Neuronal stem cell (in vitro differentiated cells): ENCODE measurements at regions not wholly inside any gene's neighbourhood (a gene's known extent, or its start where the extent isn't known, plus 50 kb on each side); places are given as distances from the start of the nearest gene placed in this dataset.

Source experiments
- DNase-seq: peaks from one replicate; pipeline ENCODE4 v3.0.0-alpha.2; 2013; ENCODE audit warnings: low spot score
- H2AFZ ChIP-seq: one replicate; pipeline ENCODE4 v1.6.1; 2013; ENCODE audit warnings: mild to moderate bottlenecking, low read length, inconsistent platforms
- H2AK5ac ChIP-seq: 2 replicates; pipeline ENCODE4 v1.6.1; 2013; ENCODE audit warnings: low read depth, mild to moderate bottlenecking, inconsistent platforms, low read length, moderate library complexity, mixed read lengths
- H2BK120ac ChIP-seq: 2 replicates; pipeline ENCODE4 v1.6.1; 2013; ENCODE audit warnings: low read depth, mild to moderate bottlenecking, inconsistent platforms, low read length, moderate library complexity, mixed read lengths
- H2BK12ac ChIP-seq: one replicate; pipeline ENCODE4 v1.6.1; 2013; ENCODE audit warnings: low read length, inconsistent platforms
- H2BK15ac ChIP-seq: 2 replicates; pipeline ENCODE4 v1.6.1; 2013; ENCODE audit warnings: mild to moderate bottlenecking, low read length, inconsistent platforms, mixed read lengths
- H2BK5ac ChIP-seq: one replicate; pipeline ENCODE4 v1.6.1; 2013; ENCODE audit warnings: inconsistent platforms, mild to moderate bottlenecking, low read length, moderate library complexity
- H3K14ac ChIP-seq: one replicate; pipeline ENCODE4 v1.6.1; 2013; ENCODE audit warnings: low read length, inconsistent platforms
- H3K18ac ChIP-seq: 2 replicates; pipeline ENCODE4 v1.6.1; 2013; ENCODE audit warnings: low read length, inconsistent platforms
- H3K23ac ChIP-seq: 2 replicates; pipeline ENCODE4 v1.6.1; 2013; ENCODE audit warnings: low read depth, mild to moderate bottlenecking, mixed read lengths, low read length, inconsistent platforms; ENCODE audit not compliant: poor library complexity
- H3K27ac ChIP-seq: replicated peaks from 3 replicates; pipeline ENCODE4 v1.5.1; 2013; ENCODE audit warnings: low read length, inconsistent platforms
- H3K27me3 ChIP-seq, 3 experiments: 2 replicates each; pipeline ENCODE4 v1.6.1; 2013; ENCODE audit warnings: low read length in 3 of 3, mild to moderate bottlenecking in 2 of 3, inconsistent platforms in 1 of 3, low read depth in 1 of 3, mixed read lengths in 1 of 3, moderate library complexity in 1 of 3; ENCODE audit not compliant: control insufficient read depth in 3 of 3, insufficient read depth in 3 of 3
- H3K36me3 ChIP-seq, 2 donors: replicated peaks in 1 of 2; 2 replicates each; pipeline ENCODE4 v1.6.1; 2013; ENCODE audit warnings: low read length in 2 of 2; ENCODE audit not compliant: control insufficient read depth in 2 of 2, insufficient read depth in 2 of 2
- H3K4ac ChIP-seq: 2 replicates; pipeline ENCODE4 v1.6.1; 2013; ENCODE audit warnings: inconsistent platforms, mild to moderate bottlenecking, low read length, moderate library complexity
- H3K4me1 ChIP-seq, 2 donors: 1 replicate in 1 of 2; 2 replicates in 1 of 2; pipeline ENCODE4 v1.6.1; 2013; ENCODE audit warnings: low read length in 2 of 2, low read depth in 1 of 2; ENCODE audit not compliant: control insufficient read depth in 2 of 2, insufficient read depth in 1 of 2
- H3K4me2 ChIP-seq: one replicate; pipeline ENCODE4 v1.6.1; 2013; ENCODE audit warnings: mild to moderate bottlenecking, low read length, inconsistent platforms; ENCODE audit not compliant: insufficient read depth, poor library complexity, severe bottlenecking
- H3K4me3 ChIP-seq, 2 donors: 2 replicates each; pipeline ENCODE4 v1.5.1; 2013; ENCODE audit warnings: low read length in 2 of 2, mild to moderate bottlenecking in 2 of 2, inconsistent platforms in 1 of 2, moderate library complexity in 1 of 2
- H3K79me1 ChIP-seq: one replicate; pipeline ENCODE4 v1.6.1; 2013; ENCODE audit warnings: low read depth, mild to moderate bottlenecking, inconsistent platforms, low read length, moderate library complexity
- H3K9ac ChIP-seq: one replicate; pipeline ENCODE4 v1.6.1; 2013; ENCODE audit warnings: mild to moderate bottlenecking, low read depth, low read length, inconsistent platforms; ENCODE audit not compliant: poor library complexity
- H3K9me3 ChIP-seq, 2 donors: replicated peaks in 1 of 2; 2 replicates each; pipeline versions ENCODE3 to v1.6.1; 2013; ENCODE audit warnings: low read length in 2 of 2, mild to moderate bottlenecking in 2 of 2, inconsistent platforms in 1 of 2, low read depth in 1 of 2, mixed read lengths in 1 of 2, moderate library complexity in 1 of 2; ENCODE audit not compliant: control insufficient read depth in 2 of 2, insufficient read depth in 1 of 2
- H4K8ac ChIP-seq: one replicate; pipeline ENCODE4 v1.6.1; 2013; ENCODE audit warnings: low read depth, mild to moderate bottlenecking, inconsistent platforms, low read length, moderate library complexity
- H4K91ac ChIP-seq: one replicate; pipeline ENCODE4 v1.6.1; 2013; ENCODE audit warnings: low read length, low read depth, mild to moderate bottlenecking, inconsistent platforms; ENCODE audit not compliant: poor library complexity
- WGBS, 2 donors: extraction: QIAGEN DNeasy Blood & Tissue Kit; methylation state at CpG; one replicate each; pipeline ENCODE4 v1.1.7; 2013; ENCODE audit warnings: missing lambda C conversion rate in 2 of 2, mixed read lengths in 1 of 2; ENCODE audit not compliant: insufficient read length in 2 of 2, insufficient replicate concordance in 1 of 2; ENCODE audit errors: extremely low coverage in 2 of 2; 5-methylcytosine and 5-hydroxymethylcytosine counted together

DNA sequence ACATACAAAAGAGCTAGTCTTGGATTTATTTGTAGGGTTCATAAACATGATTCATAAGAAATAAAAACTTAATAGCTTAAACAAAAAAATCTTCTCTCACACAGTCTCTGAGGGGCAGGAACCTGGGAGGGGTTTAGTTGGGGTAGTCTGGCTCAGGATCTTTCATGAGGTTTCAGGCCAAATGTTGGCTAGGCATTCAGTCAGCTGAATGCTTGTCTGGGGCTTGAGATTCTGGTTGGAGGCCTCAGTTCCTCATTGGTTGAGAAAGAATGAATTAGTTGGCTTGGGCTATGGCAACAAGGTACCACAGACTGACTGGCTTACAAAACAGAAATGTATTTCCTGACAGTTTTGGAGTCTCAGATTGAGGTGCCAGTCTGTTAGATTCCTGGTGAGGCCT, 74.3 kb downstream of the ANKRD7 start:
- Histone ChIP-seq H3K4me1 (no peaks in the 10 kb centered on the region), H3K27ac (no peak overlapping the region), H3K14ac (no peak overlapping the region), H2BK5ac (no peak overlapping the region), H2BK120ac (no peak overlapping the region), H4K8ac (no peak overlapping the region), H3K27me3 (no peaks in the 10 kb centered on the region), H3K23ac (no peak overlapping the region), H3K4me2 (no peak overlapping the region), H3K4ac (no peak overlapping the region), H3K9me3 (no peaks in the 10 kb centered on the region), H2AFZ (no peak overlapping the region), H3K9ac (no peak overlapping the region), H3K18ac (no peak overlapping the region), H2BK12ac (no peak overlapping the region), H3K79me1 (no peaks in the 10 kb centered on the region), H2AK5ac (no peak overlapping the region), H4K91ac (no peak overlapping the region), H3K36me3 (no peaks in the 10 kb centered on the region), H3K4me3 (no peak overlapping the region), H2BK15ac (no peak overlapping the region)
- no peak for DNase-seq

DNA sequence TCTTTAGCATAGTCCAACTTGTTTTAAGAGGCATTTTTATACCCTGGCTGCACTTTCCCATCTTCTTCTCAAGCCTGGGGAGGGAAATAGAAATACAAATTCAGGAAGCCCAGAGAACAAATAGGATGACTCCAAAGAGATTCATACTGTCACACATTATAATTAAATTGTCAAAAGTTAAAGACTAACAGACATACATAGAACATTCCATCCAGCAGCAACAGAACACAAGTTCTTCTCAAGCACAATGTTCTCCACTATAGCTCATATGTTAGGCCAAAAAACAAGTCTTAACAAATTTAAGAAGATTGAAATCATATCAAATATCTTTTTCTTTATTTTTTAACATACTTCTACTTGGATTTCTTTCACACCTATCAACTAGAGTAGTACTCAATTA, 75.7 kb downstream of the ANKRD7 start:
- no peak for DNase-seq
- no peak overlapping the region for H3K27ac ChIP-seq
- no peaks in the 10 kb centered on the region for H3K27me3 ChIP-seq
- no peaks in the 10 kb centered on the region for H3K4me1 ChIP-seq
- no peak overlapping the region for H3K18ac ChIP-seq
- H2AFZ ChIP-seq = no peak overlapping the region
- H3K4me2 ChIP-seq = no peak overlapping the region
- no peak overlapping the region for H4K91ac ChIP-seq
- H2AK5ac ChIP-seq = no peak overlapping the region
- no peak overlapping the region for H3K4ac ChIP-seq
- no peak overlapping the region for H2BK5ac ChIP-seq
- H3K9ac ChIP-seq = no peak overlapping the region
- no peaks in the 10 kb centered on the region for H3K79me1 ChIP-seq
- H3K9me3 ChIP-seq = no peaks in the 10 kb centered on the region
- H3K14ac ChIP-seq = no peak overlapping the region
- no peak overlapping the region for H2BK15ac ChIP-seq
- no peak overlapping the region for H3K23ac ChIP-seq
- H3K4me3 ChIP-seq = no peak overlapping the region
- H3K36me3 ChIP-seq = no peaks in the 10 kb centered on the region
- no peak overlapping the region for H4K8ac ChIP-seq
- no peak overlapping the region for H2BK120ac ChIP-seq
- H2BK12ac ChIP-seq = no peak overlapping the region

DNA sequence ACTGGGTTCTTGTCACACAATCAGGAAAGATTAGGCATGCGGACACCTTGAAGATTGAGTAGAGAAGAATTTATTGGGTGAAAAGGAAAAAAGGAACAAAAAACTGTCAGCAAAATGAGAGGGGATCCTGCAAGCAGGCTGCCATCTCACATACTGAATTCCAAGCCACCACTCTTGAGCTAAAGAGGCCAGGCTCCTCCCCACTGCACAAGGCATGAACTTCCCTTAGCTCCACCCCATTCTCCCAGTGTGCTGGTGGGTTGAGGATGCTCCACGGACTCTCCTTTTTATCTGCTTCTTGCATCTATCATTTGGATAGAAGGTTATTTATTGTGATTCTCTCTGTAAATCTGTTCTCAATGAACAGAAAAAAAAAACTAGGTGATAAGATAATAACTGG, 79.6 kb downstream of the ANKRD7 start:
- no peak overlapping the region for H2BK120ac ChIP-seq
- H2AK5ac ChIP-seq = no peak overlapping the region
- no peak overlapping the region for H2BK12ac ChIP-seq
- DNase-seq = no peak
- no peak overlapping the region for H3K27ac ChIP-seq
- WGBS, 2 donors = no CpG with 5 or more reads among the region's 2 CpGs
- H2AFZ ChIP-seq = no peak overlapping the region
- no peak overlapping the region for H3K18ac ChIP-seq
- no peak overlapping the region for H3K4ac ChIP-seq
- no peaks in the 10 kb centered on the region for H3K4me1 ChIP-seq
- no peak overlapping the region for H3K9ac ChIP-seq
- H3K79me1 ChIP-seq = no peaks in the 10 kb centered on the region
- no peaks in the 10 kb centered on the region for H3K27me3 ChIP-seq
- no peaks in the 10 kb centered on the region for H3K36me3 ChIP-seq
- H3K4me2 ChIP-seq = no peak overlapping the region
- H4K91ac ChIP-seq = no peak overlapping the region
- no peak overlapping the region for H4K8ac ChIP-seq
- H2BK15ac ChIP-seq = no peak overlapping the region
- H2BK5ac ChIP-seq = no peak overlapping the region
- H3K23ac ChIP-seq = no peak overlapping the region
- H3K14ac ChIP-seq = no peak overlapping the region
- no peaks in the 10 kb centered on the region for H3K9me3 ChIP-seq
- H3K4me3 ChIP-seq = no peak overlapping the region

GRCh38 chr7:118305671-118306070, 81.2 kb downstream of the ANKRD7 start:
- no peak overlapping the region for H3K14ac ChIP-seq
- H3K4me3 ChIP-seq = no peak overlapping the region
- no peak overlapping the region for H3K4ac ChIP-seq
- no peak overlapping the region for H3K18ac ChIP-seq
- no peaks in the 10 kb centered on the region for H3K4me1 ChIP-seq
- H2BK15ac ChIP-seq = no peak overlapping the region
- H3K79me1 ChIP-seq = no peaks in the 10 kb centered on the region
- H4K8ac ChIP-seq = no peak overlapping the region
- no peak overlapping the region for H2BK120ac ChIP-seq
- no CpG with 5 or more reads among the region's 1 CpG for WGBS, 2 donors
- no peak for DNase-seq
- no peak overlapping the region for H3K23ac ChIP-seq
- H3K4me2 ChIP-seq = no peak overlapping the region
- no peak overlapping the region for H4K91ac ChIP-seq
- H2AFZ ChIP-seq = no peak overlapping the region
- H2BK5ac ChIP-seq = no peak overlapping the region
- H2BK12ac ChIP-seq = no peak overlapping the region
- no peak overlapping the region for H3K9ac ChIP-seq
- no peaks in the 10 kb centered on the region for H3K36me3 ChIP-seq
- H3K27ac ChIP-seq = no peak overlapping the region
- H2AK5ac ChIP-seq = no peak overlapping the region
- H3K27me3 ChIP-seq = no peaks in the 10 kb centered on the region
- H3K9me3 ChIP-seq = no peaks in the 10 kb centered on the region
